ENCODE measurements at regions not wholly inside any gene's neighbourhood (a gene's known extent, or its start where the extent isn't known, plus 50 kb on each side); places are given as distances from the start of the nearest gene placed in this dataset.

DNA sequence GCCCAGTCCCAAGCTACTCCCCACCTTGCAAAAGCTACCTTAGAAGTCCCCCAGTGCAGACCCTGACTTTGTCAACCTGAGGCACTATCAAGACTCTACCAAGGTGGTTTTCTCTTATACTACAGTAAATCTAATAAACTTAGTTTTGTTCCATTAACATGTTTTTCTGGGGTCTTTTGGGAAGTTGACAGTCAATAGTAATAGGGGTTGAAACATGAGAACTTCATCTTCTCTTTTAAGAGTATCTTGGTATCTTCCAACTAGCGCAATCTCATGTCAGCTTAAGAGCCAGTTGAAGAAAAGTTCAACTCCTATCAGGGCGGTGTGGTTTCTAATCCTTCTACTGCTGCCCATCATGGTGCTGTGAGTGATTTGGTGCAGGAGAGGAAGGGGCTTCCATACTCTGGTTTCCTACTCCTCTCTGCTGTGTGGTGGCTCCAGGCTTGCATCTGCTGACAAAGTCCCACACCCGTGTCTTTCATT lies 164.2 kb downstream of the FOXA2 start:
- peaks cover 3% of the 10 kb centered on the region for H3K9me3 Mint-ChIP-seq
- DNase-seq: no peak
- no peaks in the 10 kb centered on the region for H3K4me1 Mint-ChIP-seq (ENCODE audit: low read depth)
- ATAC-seq: no peak
- H3K4me3 Mint-ChIP-seq: no peak overlapping the region
- peaks cover 2% of the 10 kb centered on the region for H3K27me3 Mint-ChIP-seq (ENCODE audit: low read depth)
- H3K36me3 Mint-ChIP-seq (ENCODE audit: insufficient read depth): no peaks in the 10 kb centered on the region

- Mint-ChIP-seq H3K4me1 (ENCODE audit: low read depth) (no peaks in the 10 kb centered on the region), H3K36me3 (ENCODE audit: insufficient read depth) (no peaks in the 10 kb centered on the region), H3K4me3 (no peak overlapping the region), H3K27me3 (ENCODE audit: low read depth) (peaks cover 2% of the 10 kb centered on the region), H3K9me3 (peaks cover 3% of the 10 kb centered on the region)
- ATAC-seq (no peak), DNase-seq (no peak)
Observed at GRCh38 chr20:22418738-22419137, 165.6 kb downstream of the FOXA2 start.

- no peak for ATAC-seq
- Mint-ChIP-seq H3K9me3 (peaks cover 8% of the 10 kb centered on the region), H3K4me1 (ENCODE audit: low read depth) (no peaks in the 10 kb centered on the region), H3K36me3 (ENCODE audit: insufficient read depth) (no peaks in the 10 kb centered on the region), H3K4me3 (no peak overlapping the region), H3K27me3 (ENCODE audit: low read depth) (no peaks in the 10 kb centered on the region)
- no peak for DNase-seq
Observed at GRCh38 chr20:22414305-22414742, 170.0 kb downstream of the FOXA2 start.

- Mint-ChIP-seq H3K27me3 (ENCODE audit: low read depth) (no peaks in the 10 kb centered on the region), H3K4me1 (ENCODE audit: low read depth) (no peaks in the 10 kb centered on the region), H3K36me3 (ENCODE audit: insufficient read depth) (no peaks in the 10 kb centered on the region), H3K4me3 (no peak overlapping the region), H3K9me3 (peaks cover 14% of the 10 kb centered on the region)
- DNase-seq (no peak), ATAC-seq (no peak)
Observed at GRCh38 chr20:22412977-22413868, 171.1 kb downstream of the FOXA2 start.

DNA sequence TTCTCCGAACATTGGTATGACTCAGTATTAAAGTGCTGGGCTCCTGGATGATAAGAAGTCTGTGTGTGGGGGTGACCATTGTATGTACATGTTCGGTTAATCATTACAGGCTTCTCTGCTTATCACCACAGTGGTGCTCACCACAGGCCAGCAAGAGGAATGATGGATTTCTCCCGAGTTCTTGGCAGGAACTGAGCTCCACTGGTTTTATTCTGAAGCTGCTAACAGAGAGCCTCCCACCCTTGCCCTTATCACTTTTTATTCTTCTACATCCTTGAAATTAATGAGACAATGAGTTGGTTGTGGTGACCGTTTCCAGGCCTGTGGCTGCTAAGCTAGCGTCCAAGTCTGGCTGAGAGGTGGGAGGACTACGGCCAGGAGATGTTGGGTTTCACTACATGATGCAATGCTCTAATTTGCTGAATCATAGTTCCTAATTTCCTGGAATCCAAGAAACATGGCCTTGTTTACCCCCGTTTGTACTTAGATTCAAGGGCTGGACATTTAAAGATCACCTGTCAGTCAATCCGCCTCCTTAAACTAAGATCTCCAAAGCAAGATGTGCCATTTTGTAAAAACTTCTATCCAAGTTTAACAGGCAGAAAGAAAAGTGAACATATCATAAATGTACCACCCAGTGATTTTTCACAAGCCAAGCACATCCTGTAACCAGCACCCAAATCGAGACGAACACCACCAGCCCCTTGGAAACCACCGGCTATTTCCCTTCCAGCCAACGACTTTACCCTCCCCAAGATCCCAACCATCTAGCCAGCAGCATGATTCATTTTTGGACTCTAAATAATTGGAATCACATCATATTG lies 172.5 kb downstream of the FOXA2 start:
- Mint-ChIP-seq H3K4me1 (ENCODE audit: low read depth) (no peaks in the 10 kb centered on the region), H3K4me3 (no peak overlapping the region), H3K27me3 (ENCODE audit: low read depth) (no peaks in the 10 kb centered on the region), H3K36me3 (ENCODE audit: insufficient read depth) (no peaks in the 10 kb centered on the region), H3K9me3 (peaks cover 10% of the 10 kb centered on the region)
- no peak for ATAC-seq
- DNase-seq: no peak

DNA sequence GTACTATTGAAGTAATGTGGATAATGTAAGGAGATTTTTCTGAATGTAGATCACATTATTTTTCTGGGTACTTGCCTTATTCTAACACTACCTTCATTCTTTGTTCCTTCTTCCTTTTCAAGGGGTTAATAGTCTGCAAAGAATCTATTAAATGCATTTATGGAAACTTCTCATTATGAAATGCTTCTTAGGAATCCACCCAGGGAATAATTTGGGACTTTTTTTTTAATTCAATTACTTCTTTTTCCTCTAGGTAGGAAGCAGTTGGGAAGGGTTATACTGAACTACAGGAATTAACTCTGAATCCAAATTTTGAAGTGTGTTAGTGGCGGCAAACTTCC lies 173.1 kb downstream of the FOXA2 start:
- Mint-ChIP-seq H3K4me1 (ENCODE audit: low read depth) (no peaks in the 10 kb centered on the region), H3K4me3 (no peak overlapping the region), H3K9me3 (peaks cover 10% of the 10 kb centered on the region), H3K36me3 (ENCODE audit: insufficient read depth) (no peaks in the 10 kb centered on the region), H3K27me3 (ENCODE audit: low read depth) (no peaks in the 10 kb centered on the region)
- ATAC-seq (no peak), DNase-seq (no peak)

GRCh38 chr20:22410556-22411130 lies 173.7 kb downstream of the FOXA2 start:
- DNase-seq (no peak), ATAC-seq (no peak)
- H3K36me3 Mint-ChIP-seq (ENCODE audit: insufficient read depth): no peaks in the 10 kb centered on the region
- H3K4me3 Mint-ChIP-seq: no peak overlapping the region
- H3K27me3 Mint-ChIP-seq (ENCODE audit: low read depth): no peaks in the 10 kb centered on the region
- H3K4me1 Mint-ChIP-seq (ENCODE audit: low read depth): no peaks in the 10 kb centered on the region
- H3K9me3 Mint-ChIP-seq: peaks cover 10% of the 10 kb centered on the region

GRCh38 chr20:22408521-22409402 lies 175.6 kb downstream of the FOXA2 start:
- Mint-ChIP-seq H3K4me1 (ENCODE audit: low read depth) (no peaks in the 10 kb centered on the region), H3K27me3 (ENCODE audit: low read depth) (no peaks in the 10 kb centered on the region), H3K4me3 (no peak overlapping the region), H3K9me3 (peaks cover 10% of the 10 kb centered on the region), H3K36me3 (ENCODE audit: insufficient read depth) (no peaks in the 10 kb centered on the region)
- ATAC-seq (no peak), DNase-seq (no peak)

DNA sequence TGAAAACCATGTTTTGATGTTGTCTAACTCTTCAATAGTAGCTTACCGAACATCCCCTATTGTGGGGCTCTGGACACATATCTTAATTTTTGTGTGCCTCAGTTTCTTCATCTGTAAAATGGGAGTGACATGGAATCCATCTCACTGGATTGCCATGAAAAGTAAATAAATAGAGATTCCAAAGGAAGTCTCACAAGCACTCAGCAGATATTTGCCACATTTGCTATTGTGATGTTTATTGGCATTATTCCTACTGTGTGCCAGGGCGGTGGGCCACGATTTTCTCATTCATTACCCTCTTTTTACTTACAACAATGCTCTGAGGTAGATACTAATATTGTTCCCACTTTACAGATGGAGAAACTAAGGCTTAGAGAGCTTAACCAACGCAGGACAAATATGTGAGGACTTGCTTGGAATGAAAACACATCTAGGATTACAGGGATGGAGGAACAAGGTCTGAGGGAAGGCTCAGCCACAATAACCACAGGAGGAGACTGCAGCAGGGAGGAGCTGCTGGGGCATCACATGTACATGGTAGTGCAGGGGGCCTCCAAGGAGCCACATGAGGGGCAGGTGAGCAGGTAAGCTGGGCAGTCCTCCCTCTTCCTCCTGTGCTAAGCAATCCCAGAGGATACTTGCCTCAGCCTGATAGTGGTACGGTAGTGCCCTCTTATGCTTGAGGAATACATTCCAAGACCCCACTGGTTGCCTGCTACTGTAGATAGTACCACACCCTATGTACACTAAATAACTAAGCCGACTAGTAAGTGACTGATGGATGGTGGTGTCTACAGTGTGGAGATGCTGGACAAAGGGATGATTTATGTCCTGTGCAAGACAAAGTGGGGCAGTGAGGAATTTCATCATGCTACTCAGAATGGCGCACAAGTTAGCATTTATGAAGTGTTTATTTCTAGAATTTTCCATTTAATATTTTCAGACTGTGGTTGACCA lies 176.9 kb downstream of the FOXA2 start:
- peaks cover 10% of the 10 kb centered on the region for H3K9me3 Mint-ChIP-seq
- H3K27me3 Mint-ChIP-seq (ENCODE audit: low read depth): peaks cover 3% of the 10 kb centered on the region
- H3K4me3 Mint-ChIP-seq: no peak overlapping the region
- H3K36me3 Mint-ChIP-seq (ENCODE audit: insufficient read depth): no peaks in the 10 kb centered on the region
- no peak for ATAC-seq
- H3K4me1 Mint-ChIP-seq (ENCODE audit: low read depth): no peaks in the 10 kb centered on the region
- DNase-seq: no peak

- Mint-ChIP-seq H3K4me3 (no peak overlapping the region), H3K4me1 (ENCODE audit: low read depth) (no peaks in the 10 kb centered on the region), H3K36me3 (ENCODE audit: insufficient read depth) (no peaks in the 10 kb centered on the region), H3K9me3 (peaks cover 6% of the 10 kb centered on the region), H3K27me3 (ENCODE audit: low read depth) (peaks cover 3% of the 10 kb centered on the region)
- DNase-seq (no peak), ATAC-seq (no peak)
Observed at GRCh38 chr20:22404419-22405170, 179.8 kb downstream of the FOXA2 start.

GRCh38 chr20:22403632-22404361 lies 180.6 kb downstream of the FOXA2 start:
- DNase-seq (no peak), ATAC-seq (no peak)
- H3K36me3 Mint-ChIP-seq (ENCODE audit: insufficient read depth): no peaks in the 10 kb centered on the region
- H3K4me3 Mint-ChIP-seq: peak overlapping the region; percentile 3
- H3K4me1 Mint-ChIP-seq (ENCODE audit: low read depth): no peaks in the 10 kb centered on the region
- H3K27me3 Mint-ChIP-seq (ENCODE audit: low read depth): peaks cover 3% of the 10 kb centered on the region
- H3K9me3 Mint-ChIP-seq: peaks cover 2% of the 10 kb centered on the region

DNA sequence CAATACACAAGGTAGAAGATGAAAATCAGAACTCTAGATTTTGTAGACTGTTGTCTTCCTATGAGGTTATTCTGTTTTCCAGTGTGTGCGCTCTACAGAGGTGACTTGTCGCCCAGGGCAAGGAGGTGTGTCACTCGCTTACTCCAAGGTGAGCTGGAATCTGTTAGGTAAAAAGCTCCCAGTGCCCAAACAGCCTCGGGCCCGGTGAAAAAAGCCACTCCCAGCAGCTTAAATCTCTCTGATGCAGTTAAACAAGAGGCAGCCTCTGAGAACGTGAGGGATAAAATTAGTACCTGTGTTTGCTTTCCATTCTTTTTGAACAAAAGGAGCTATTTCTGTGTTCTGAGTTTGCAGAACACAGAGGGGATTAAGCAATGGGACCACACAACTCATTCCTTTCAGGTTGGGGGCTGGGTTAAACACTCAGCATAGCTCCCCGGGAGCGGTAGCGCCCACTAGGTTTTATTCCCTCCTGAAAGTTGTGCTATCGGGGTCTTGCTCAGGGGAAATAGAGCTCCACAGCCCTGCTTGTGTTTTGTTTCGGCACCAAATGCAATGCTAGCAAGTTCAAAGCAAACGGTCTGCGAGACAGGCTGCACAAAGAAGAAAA lies 181.2 kb downstream of the FOXA2 start:
- H3K4me1 Mint-ChIP-seq (ENCODE audit: low read depth): no peaks in the 10 kb centered on the region
- peaks cover 3% of the 10 kb centered on the region for H3K27me3 Mint-ChIP-seq (ENCODE audit: low read depth)
- no peaks in the 10 kb centered on the region for H3K9me3 Mint-ChIP-seq
- no peak for ATAC-seq
- H3K36me3 Mint-ChIP-seq (ENCODE audit: insufficient read depth): no peaks in the 10 kb centered on the region
- peak overlapping the region; percentile 3 for H3K4me3 Mint-ChIP-seq
- DNase-seq: no peak

All from activated T-cell treated with anti-CD3 and anti-CD28 coated beads, Interleukin-2, amount 50 U/mL, for 4 hours (primary cell).